Mesenchymal stem cell (in vitro differentiated cells and primary cell): ENCODE measurements at regions not wholly inside any gene's neighbourhood (a gene's known extent, or its start where the extent isn't known, plus 50 kb on each side); places are given as distances from the start of the nearest gene placed in this dataset.

ENCODE experiments used
- DNase-seq: peaks from one replicate; pipeline ENCODE4 v3.0.0-alpha.2; 2013
- H2AFZ ChIP-seq: one replicate; pipeline ENCODE4 v1.6.1; 2013; ENCODE audit warnings: low read depth, mild to moderate bottlenecking, control low read depth, inconsistent platforms, low read length, moderate library complexity
- H2AK5ac ChIP-seq: 2 replicates; pipeline ENCODE4 v1.6.1; 2013; ENCODE audit warnings: low read length, moderate library complexity, mild to moderate bottlenecking, inconsistent platforms; ENCODE audit not compliant: severe bottlenecking
- H2BK120ac ChIP-seq: one replicate; pipeline ENCODE4 v1.6.1; 2013; ENCODE audit warnings: low read depth, mild to moderate bottlenecking, inconsistent platforms, low read length, moderate library complexity
- H2BK12ac ChIP-seq, 2 experiments: one replicate each; pipeline ENCODE4 v1.6.1; 2013; ENCODE audit warnings: inconsistent platforms in 2 of 2, low read length in 2 of 2, mild to moderate bottlenecking in 2 of 2, moderate library complexity in 2 of 2, control low read depth in 1 of 2
- H2BK15ac ChIP-seq: one replicate; pipeline ENCODE4 v1.6.1; 2013; ENCODE audit warnings: mild to moderate bottlenecking, low read depth, inconsistent platforms; ENCODE audit not compliant: poor library complexity, severe bottlenecking
- H2BK5ac ChIP-seq: 2 replicates; pipeline ENCODE4 v1.6.1; 2013; ENCODE audit warnings: low read depth, mild to moderate bottlenecking, low read length, control low read depth, inconsistent platforms; ENCODE audit not compliant: poor library complexity, severe bottlenecking
- H3K14ac ChIP-seq, 2 experiments: one replicate each; pipeline ENCODE4 v1.6.1; 2013; ENCODE audit warnings: inconsistent platforms in 2 of 2, low read length in 2 of 2, control low read depth in 1 of 2, mild to moderate bottlenecking in 1 of 2, moderate library complexity in 1 of 2
- H3K18ac ChIP-seq, 2 experiments: one replicate each; pipeline ENCODE4 v1.6.1; 2013; ENCODE audit warnings: inconsistent platforms in 2 of 2, low read length in 2 of 2, control low read depth in 1 of 2, low read depth in 1 of 2, mild to moderate bottlenecking in 1 of 2
- H3K23ac ChIP-seq, 2 experiments: one replicate each; pipeline ENCODE4 v1.6.1; 2013; ENCODE audit warnings: inconsistent platforms in 2 of 2, low read length in 2 of 2, mild to moderate bottlenecking in 2 of 2, moderate library complexity in 2 of 2, control low read depth in 1 of 2
- H3K27ac ChIP-seq: 2 replicates; pipeline ENCODE4 v1.5.1; 2013; ENCODE audit warnings: mild to moderate bottlenecking, moderate library complexity, low read length, control low read depth, inconsistent platforms; ENCODE audit not compliant: poor library complexity, severe bottlenecking
- H3K27me3 ChIP-seq, 2 experiments: 2 replicates each; pipeline versions ENCODE4 v1.6.1 to v1.7.0; 2013; ENCODE audit warnings: low read length in 2 of 2, mild to moderate bottlenecking in 2 of 2, moderate library complexity in 2 of 2, control low read depth in 1 of 2, inconsistent platforms in 1 of 2; ENCODE audit not compliant: control insufficient read depth in 1 of 2, insufficient read depth in 1 of 2
- H3K36me3 ChIP-seq, 2 experiments: 2 replicates each; pipeline versions ENCODE4 v1.6.1 to v1.7.0; 2013; ENCODE audit warnings: low read length in 2 of 2, control low read depth in 1 of 2, inconsistent platforms in 1 of 2, low read depth in 1 of 2, mild to moderate bottlenecking in 1 of 2; ENCODE audit not compliant: insufficient read depth in 2 of 2, control insufficient read depth in 1 of 2
- H3K4ac ChIP-seq, 2 experiments: one replicate each; pipeline ENCODE4 v1.6.1; 2013; ENCODE audit warnings: inconsistent platforms in 2 of 2, low read length in 2 of 2, mild to moderate bottlenecking in 2 of 2, moderate library complexity in 2 of 2, control low read depth in 1 of 2, low read depth in 1 of 2
- H3K4me1 ChIP-seq: 2 replicates; pipeline ENCODE4 v1.6.1; 2013; ENCODE audit warnings: low read depth, low read length, control low read depth; ENCODE audit not compliant: control insufficient read depth, insufficient read depth
- H3K4me2 ChIP-seq: 2 replicates; pipeline ENCODE4 v1.6.1; 2013; ENCODE audit warnings: low read length, mild to moderate bottlenecking, inconsistent platforms; ENCODE audit not compliant: poor library complexity, severe bottlenecking
- H3K4me3 ChIP-seq, 2 experiments: 2 replicates each; pipeline versions ENCODE4 v1.5.1 to v1.7.0; 2013; ENCODE audit warnings: low read length in 2 of 2, mild to moderate bottlenecking in 2 of 2, control low read depth in 1 of 2, low read depth in 1 of 2; ENCODE audit not compliant: insufficient read depth in 1 of 2
- H3K79me1 ChIP-seq: replicated peaks from 2 replicates; pipeline ENCODE4 v1.6.1; 2013; ENCODE audit warnings: mild to moderate bottlenecking, control low read depth, low read length, inconsistent platforms; ENCODE audit not compliant: poor library complexity, severe bottlenecking
- H3K9ac ChIP-seq: 2 replicates; pipeline ENCODE4 v1.7.0; 2013; ENCODE audit warnings: mild to moderate bottlenecking, low read length, moderate library complexity
- H3K9me3 ChIP-seq: 2 replicates; pipeline ENCODE4 v1.7.0; 2013; ENCODE audit warnings: mild to moderate bottlenecking, low read length; ENCODE audit not compliant: control insufficient read depth
- H4K8ac ChIP-seq: one replicate; pipeline ENCODE4 v1.6.1; 2013; ENCODE audit warnings: inconsistent platforms, mild to moderate bottlenecking, low read length, moderate library complexity
- H4K91ac ChIP-seq: one replicate; pipeline ENCODE4 v1.6.1; 2013; ENCODE audit warnings: mild to moderate bottlenecking, low read length, inconsistent platforms
- WGBS: methylation state at CpG from one replicate; pipeline ENCODE4 v1.1.7; 2013; ENCODE audit warnings: mixed read lengths; 5-methylcytosine and 5-hydroxymethylcytosine counted together

DNA sequence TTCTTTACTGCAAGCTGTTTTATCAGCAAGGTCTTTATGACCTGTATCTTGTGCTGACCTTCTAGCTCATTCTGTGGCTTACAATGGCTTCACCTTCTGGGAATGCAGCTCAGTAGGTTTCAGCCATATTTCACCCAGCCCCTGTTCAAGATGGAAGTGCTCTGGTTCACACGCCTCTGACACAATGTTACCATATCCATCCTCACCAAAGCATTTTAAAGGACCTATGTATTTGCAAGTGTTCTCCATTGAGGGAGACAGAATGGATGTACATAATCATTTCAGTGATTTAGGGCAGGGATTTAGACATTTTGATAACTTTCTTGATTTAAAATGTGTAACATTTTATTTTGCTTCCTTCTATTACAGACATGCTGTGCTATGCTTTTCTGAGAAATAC lies 182.3 kb upstream of the FN1 start:
- Histone ChIP-seq H2AFZ (no peak overlapping the region), H3K14ac (no peak overlapping the region), H3K4me2 (no peak overlapping the region), H3K27ac (no peak overlapping the region), H3K27me3 (no peaks in the 10 kb centered on the region), H3K36me3 (peaks cover 0 to 11% of the 10 kb centered on the region in 2 experiments), H2AK5ac (peak overlapping the region; percentile 79), H3K4ac (peak overlapping the region in 1 of 2 experiments; percentile 52), H3K9me3 (no peaks in the 10 kb centered on the region), H3K9ac (no peak overlapping the region), H3K4me3 (no peak overlapping the region), H4K8ac (peak overlapping the region; percentile 13), H3K79me1 (no peaks in the 10 kb centered on the region), H3K4me1 (peaks cover 8% of the 10 kb centered on the region), H2BK12ac (peak overlapping the region; percentile 30 to 83), H2BK120ac (no peak overlapping the region), H3K23ac (no peak overlapping the region), H4K91ac (peak overlapping the region; percentile 28), H2BK5ac (no peak overlapping the region), H2BK15ac (no peak overlapping the region), H3K18ac (peak overlapping the region; percentile 30 to 88)
- no CpG with 5 or more reads among the region's 1 CpG for WGBS
- DNase-seq, result no peak

DNA sequence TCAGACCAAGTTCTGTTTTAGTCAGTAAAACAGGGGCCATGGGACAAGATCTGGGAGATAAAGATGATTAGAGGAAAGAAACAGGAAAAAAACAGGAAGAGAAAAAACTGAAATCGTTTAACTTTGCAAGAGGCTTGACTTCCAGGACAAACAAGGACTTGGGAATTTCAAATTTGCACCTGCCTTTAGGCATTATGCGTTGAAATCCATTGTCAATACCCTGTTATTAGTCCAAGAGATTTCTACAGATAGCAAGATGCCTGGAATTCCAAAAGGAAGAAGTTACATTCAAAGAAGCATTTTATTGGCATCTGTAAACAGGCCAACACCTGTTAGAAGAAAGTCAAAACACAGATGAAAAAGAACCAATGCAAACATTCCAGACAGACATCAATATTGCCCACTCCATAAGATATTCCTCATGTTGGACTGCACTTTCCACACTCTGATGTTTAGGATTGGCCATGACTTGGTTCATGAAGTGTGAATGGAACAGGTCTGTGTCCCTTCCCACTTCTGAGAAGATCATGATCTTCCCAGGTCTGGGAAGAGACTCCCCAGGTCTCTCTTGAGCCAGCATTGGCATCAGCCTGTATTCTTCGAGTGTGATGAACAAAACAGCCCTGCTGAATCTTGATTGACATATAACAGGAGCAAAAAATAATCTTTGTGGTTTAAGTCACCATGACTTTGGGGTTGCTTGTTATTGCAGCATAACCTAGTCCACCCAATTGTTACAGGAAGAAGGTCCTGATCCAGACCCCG lies 181.4 kb upstream of the FN1 start:
- peak overlapping the region in 1 of 2 experiments; percentile 1 for H3K4ac ChIP-seq
- no peak overlapping the region for H4K91ac ChIP-seq
- no peak overlapping the region for H2AFZ ChIP-seq
- H3K4me3 ChIP-seq, result no peak overlapping the region
- H4K8ac ChIP-seq, result no peak overlapping the region
- no peak overlapping the region for H3K4me2 ChIP-seq
- H2AK5ac ChIP-seq, result peak overlapping the region; percentile 91
- WGBS, result 90% methylated on average over 4 of the region's 4 CpGs
- peak overlapping the region in 1 of 2 experiments; percentile 37 for H3K18ac ChIP-seq
- H3K9me3 ChIP-seq, result no peaks in the 10 kb centered on the region
- peak overlapping the region; percentile 63 to 72 for H2BK12ac ChIP-seq
- no peak overlapping the region for H3K14ac ChIP-seq
- H3K27me3 ChIP-seq, result no peaks in the 10 kb centered on the region
- H2BK120ac ChIP-seq, result no peak overlapping the region
- no peak overlapping the region for H2BK5ac ChIP-seq
- no peak overlapping the region for H3K9ac ChIP-seq
- no peak for DNase-seq
- peaks cover 8% of the 10 kb centered on the region for H3K4me1 ChIP-seq
- no peaks in the 10 kb centered on the region for H3K79me1 ChIP-seq
- H3K27ac ChIP-seq, result no peak overlapping the region
- H3K36me3 ChIP-seq, result peaks cover 0 to 7% of the 10 kb centered on the region in 2 experiments
- H3K23ac ChIP-seq, result no peak overlapping the region
- H2BK15ac ChIP-seq, result no peak overlapping the region

DNA sequence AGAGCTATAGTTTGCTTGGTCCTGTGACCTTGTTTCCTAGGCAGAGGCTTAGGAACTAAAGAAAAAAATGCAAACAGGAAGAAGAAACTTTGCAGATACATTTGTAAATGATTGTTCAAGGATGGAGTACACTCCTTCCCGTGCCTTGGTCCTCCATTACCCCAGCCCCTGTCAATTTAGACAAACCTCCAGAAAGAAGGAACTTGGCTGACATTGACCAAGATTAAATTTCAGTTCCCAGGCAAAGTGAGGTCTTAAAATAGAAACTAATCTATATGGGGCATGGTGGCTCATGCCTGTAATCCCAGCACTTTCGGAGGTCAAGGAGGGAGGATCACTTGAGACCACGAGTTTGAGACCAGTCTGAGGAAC lies 179.9 kb upstream of the FN1 start:
- Histone ChIP-seq H3K27ac (no peak overlapping the region), H3K14ac (no peak overlapping the region), H3K4me1 (peaks cover 8% of the 10 kb centered on the region), H3K9ac (no peak overlapping the region), H2AK5ac (peak overlapping the region; percentile 53), H3K4me2 (no peak overlapping the region), H2AFZ (no peak overlapping the region), H2BK120ac (no peak overlapping the region), H4K91ac (no peak overlapping the region), H3K4me3 (no peak overlapping the region), H3K36me3 (peaks cover 0 to 7% of the 10 kb centered on the region in 2 experiments), H4K8ac (no peak overlapping the region), H2BK15ac (no peak overlapping the region), H2BK12ac (peak overlapping the region in 1 of 2 experiments; percentile 15), H3K18ac (no peak overlapping the region), H2BK5ac (no peak overlapping the region), H3K23ac (no peak overlapping the region), H3K27me3 (no peaks in the 10 kb centered on the region), H3K79me1 (no peaks in the 10 kb centered on the region), H3K9me3 (no peaks in the 10 kb centered on the region), H3K4ac (no peak overlapping the region)
- 100% methylated on average over 2 of the region's 3 CpGs for WGBS
- no peak for DNase-seq

DNA sequence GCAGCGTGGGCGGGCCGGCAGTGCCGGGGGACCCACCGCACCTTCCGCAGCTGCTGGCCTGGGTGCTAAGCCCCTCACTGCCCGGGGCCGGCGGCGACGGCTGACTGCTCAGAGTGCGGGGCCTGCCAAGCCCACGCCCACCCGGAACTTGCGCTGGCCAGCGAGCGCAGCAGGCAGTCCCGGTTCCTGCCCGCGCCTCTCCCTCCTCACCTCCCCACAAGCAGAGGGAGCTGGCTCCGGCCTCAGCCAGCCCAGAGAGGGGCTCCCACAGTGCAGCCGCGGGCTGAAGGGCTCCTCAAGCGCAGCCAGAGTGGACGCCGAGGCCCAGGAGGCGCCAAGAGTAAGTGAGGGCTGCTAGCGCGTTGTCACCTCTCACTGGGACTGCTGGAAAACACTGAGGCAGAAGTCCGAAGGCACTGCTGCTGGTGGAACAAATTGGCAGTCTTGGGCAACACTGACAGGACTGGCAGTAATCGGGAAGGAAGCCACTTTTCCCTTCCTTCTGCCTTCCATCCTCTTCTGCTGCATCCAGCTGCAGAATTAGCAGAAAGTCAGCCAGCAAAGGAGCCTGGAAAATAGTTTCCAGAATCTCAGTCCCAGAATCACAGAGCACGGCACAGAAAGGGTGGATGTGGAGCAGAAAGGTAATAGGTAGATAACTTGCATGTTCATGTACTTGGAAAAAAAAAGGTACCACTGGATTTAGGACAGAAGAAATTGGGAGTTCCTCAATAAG lies 179.4 kb upstream of the FN1 start:
- H2BK5ac ChIP-seq, result no peak overlapping the region
- no peak overlapping the region for H3K9ac ChIP-seq

More for the DNA sequence above, 179.4 kb upstream of the FN1 start:
- no peak overlapping the region for H2BK120ac ChIP-seq
- no peak overlapping the region for H4K8ac ChIP-seq
- peak overlapping the region; percentile 12 to 14 for H2BK12ac ChIP-seq
- WGBS, result over 99% methylated on average over 32 of the region's 32 CpGs
- H3K27ac ChIP-seq, result no peak overlapping the region
- H2AK5ac ChIP-seq, result peak overlapping the region; percentile 57
- no peak overlapping the region for H3K4ac ChIP-seq
- DNase-seq, result no peak
- peak overlapping the region; percentile 15 for H2BK15ac ChIP-seq
- H3K14ac ChIP-seq, result no peak overlapping the region
- H4K91ac ChIP-seq, result peak overlapping the region; percentile 53
- H3K9me3 ChIP-seq, result no peaks in the 10 kb centered on the region
- H3K4me2 ChIP-seq, result no peak overlapping the region
- peaks cover 8% of the 10 kb centered on the region for H3K4me1 ChIP-seq
- H3K23ac ChIP-seq, result no peak overlapping the region
- no peaks in the 10 kb centered on the region for H3K27me3 ChIP-seq
- H2AFZ ChIP-seq, result no peak overlapping the region
- H3K79me1 ChIP-seq, result no peaks in the 10 kb centered on the region
- H3K4me3 ChIP-seq, result no peak overlapping the region
- peaks cover 0 to 2% of the 10 kb centered on the region in 2 experiments for H3K36me3 ChIP-seq
- peak overlapping the region; percentile 0 to 54 for H3K18ac ChIP-seq
